PC-3 (cell line): ENCODE measurements at regions not wholly inside any gene's neighbourhood (a gene's known extent, or its start where the extent isn't known, plus 50 kb on each side); places are given as distances from the start of the nearest gene placed in this dataset.

ENCODE experiments used
- EZH2 ChIP-seq: fragments of 300-600 bp; sonication (generic); IDR thresholded peaks from one replicate; pipeline ENCODE4 v1.6.1; 2017; ENCODE audit warnings: antibody characterized with exemption, mild to moderate bottlenecking, low read length; ENCODE audit not compliant: unreplicated experiment
- TF ChIP-seq, protein P1 (sequence below): fragments of 300-600 bp; sonication (generic); conservative IDR thresholded peaks from 2 replicates; pipeline ENCODE4 v1.5.1; 2017; ENCODE audit warnings: antibody characterized with exemption, low read depth, mild to moderate bottlenecking, low read length

- TF ChIP-seq, protein P1, sequence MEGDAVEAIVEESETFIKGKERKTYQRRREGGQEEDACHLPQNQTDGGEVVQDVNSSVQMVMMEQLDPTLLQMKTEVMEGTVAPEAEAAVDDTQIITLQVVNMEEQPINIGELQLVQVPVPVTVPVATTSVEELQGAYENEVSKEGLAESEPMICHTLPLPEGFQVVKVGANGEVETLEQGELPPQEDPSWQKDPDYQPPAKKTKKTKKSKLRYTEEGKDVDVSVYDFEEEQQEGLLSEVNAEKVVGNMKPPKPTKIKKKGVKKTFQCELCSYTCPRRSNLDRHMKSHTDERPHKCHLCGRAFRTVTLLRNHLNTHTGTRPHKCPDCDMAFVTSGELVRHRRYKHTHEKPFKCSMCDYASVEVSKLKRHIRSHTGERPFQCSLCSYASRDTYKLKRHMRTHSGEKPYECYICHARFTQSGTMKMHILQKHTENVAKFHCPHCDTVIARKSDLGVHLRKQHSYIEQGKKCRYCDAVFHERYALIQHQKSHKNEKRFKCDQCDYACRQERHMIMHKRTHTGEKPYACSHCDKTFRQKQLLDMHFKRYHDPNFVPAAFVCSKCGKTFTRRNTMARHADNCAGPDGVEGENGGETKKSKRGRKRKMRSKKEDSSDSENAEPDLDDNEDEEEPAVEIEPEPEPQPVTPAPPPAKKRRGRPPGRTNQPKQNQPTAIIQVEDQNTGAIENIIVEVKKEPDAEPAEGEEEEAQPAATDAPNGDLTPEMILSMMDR, result no peak
- TF ChIP-seq EZH2, result no peak
Observed at GRCh38 chr3:3302964-3303363, 123.5 kb upstream of the CRBN start.
